ENCODE measurements at regions not wholly inside any gene's neighbourhood (a gene's known extent, or its start where the extent isn't known, plus 50 kb on each side); places are given as distances from the start of the nearest gene placed in this dataset.

GRCh38 chr7:115435178-115435577 lies 513.3 kb downstream of the MDFIC start:
- no peak for TF ChIP-seq RFX5 (IDR thresholded peaks at IDR 0.05; ENCODE audit: low read depth, low read length)
- no peak for TF ChIP-seq CEBPB (IDR thresholded peaks at IDR 0.05; ENCODE audit: low read depth, low read length)
- TF ChIP-seq POLR2A (IDR thresholded peaks at IDR 0.05; ENCODE audit: low read depth, low read length) = no peak
- TF ChIP-seq, protein P1, sequence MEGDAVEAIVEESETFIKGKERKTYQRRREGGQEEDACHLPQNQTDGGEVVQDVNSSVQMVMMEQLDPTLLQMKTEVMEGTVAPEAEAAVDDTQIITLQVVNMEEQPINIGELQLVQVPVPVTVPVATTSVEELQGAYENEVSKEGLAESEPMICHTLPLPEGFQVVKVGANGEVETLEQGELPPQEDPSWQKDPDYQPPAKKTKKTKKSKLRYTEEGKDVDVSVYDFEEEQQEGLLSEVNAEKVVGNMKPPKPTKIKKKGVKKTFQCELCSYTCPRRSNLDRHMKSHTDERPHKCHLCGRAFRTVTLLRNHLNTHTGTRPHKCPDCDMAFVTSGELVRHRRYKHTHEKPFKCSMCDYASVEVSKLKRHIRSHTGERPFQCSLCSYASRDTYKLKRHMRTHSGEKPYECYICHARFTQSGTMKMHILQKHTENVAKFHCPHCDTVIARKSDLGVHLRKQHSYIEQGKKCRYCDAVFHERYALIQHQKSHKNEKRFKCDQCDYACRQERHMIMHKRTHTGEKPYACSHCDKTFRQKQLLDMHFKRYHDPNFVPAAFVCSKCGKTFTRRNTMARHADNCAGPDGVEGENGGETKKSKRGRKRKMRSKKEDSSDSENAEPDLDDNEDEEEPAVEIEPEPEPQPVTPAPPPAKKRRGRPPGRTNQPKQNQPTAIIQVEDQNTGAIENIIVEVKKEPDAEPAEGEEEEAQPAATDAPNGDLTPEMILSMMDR (conservative IDR thresholded peaks at IDR 0.05; ENCODE audit: low read depth, low read length) = no peak
- TF ChIP-seq SMC3 (IDR thresholded peaks at IDR 0.05; ENCODE audit: low read depth, low read length) = no peak
- TF ChIP-seq NFE2L2 (IDR thresholded peaks at IDR 0.05; ENCODE audit: low read depth, low read length) = no peak
- no peak for TF ChIP-seq FOS (IDR thresholded peaks at IDR 0.05; ENCODE audit: low read depth, low read length)
- TF ChIP-seq, protein P2, sequence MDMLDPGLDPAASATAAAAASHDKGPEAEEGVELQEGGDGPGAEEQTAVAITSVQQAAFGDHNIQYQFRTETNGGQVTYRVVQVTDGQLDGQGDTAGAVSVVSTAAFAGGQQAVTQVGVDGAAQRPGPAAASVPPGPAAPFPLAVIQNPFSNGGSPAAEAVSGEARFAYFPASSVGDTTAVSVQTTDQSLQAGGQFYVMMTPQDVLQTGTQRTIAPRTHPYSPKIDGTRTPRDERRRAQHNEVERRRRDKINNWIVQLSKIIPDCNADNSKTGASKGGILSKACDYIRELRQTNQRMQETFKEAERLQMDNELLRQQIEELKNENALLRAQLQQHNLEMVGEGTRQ (IDR thresholded peaks at IDR 0.05; ENCODE audit: low read depth, low read length) = no peak
- no peak for TF ChIP-seq BHLHE40 (IDR thresholded peaks at IDR 0.05; ENCODE audit: low read depth, low read length)
- no peak for TF ChIP-seq RCOR1 (IDR thresholded peaks at IDR 0.05; ENCODE audit: insufficient replicate concordance, low read length)
- TF ChIP-seq RAD21 (IDR thresholded peaks at IDR 0.05; ENCODE audit: low read length) = no peak
- no peak for TF ChIP-seq MXI1 (IDR thresholded peaks at IDR 0.05; ENCODE audit: borderline replicate concordance, low read depth, low read length)
- no peak for TF ChIP-seq CHD1 (IDR thresholded peaks at IDR 0.05; ENCODE audit: low read depth, low read length)
